ENCODE measurements at regions not wholly inside any gene's neighbourhood (a gene's known extent, or its start where the extent isn't known, plus 50 kb on each side); places are given as distances from the start of the nearest gene placed in this dataset.

DNA sequence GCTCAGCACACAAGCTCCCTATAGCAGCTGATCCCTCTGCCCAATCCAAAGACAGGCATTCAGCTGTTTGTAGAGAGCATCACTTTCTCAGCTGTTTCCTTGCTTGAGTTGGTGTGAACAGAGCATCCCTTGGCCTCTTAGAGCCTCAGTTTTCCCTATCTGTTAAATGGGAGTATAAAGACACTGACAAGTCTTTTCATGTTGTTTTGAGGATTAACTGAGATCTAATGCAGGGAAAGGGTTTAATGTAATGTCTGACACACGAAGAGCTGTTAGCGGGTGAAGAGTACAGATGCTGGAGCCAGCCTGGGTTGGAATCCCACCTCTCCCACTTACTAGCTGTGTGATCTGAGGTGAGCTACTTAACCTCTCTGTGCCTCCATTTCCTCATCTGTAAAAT, 149.5 kb downstream of the PHETA1 start (continued):
- TF ChIP-seq NFIC (IDR thresholded peaks at IDR 0.05; ENCODE audit: low read depth, low read length), result no peak
- no peak for TF ChIP-seq RB1 (IDR thresholded peaks at IDR 0.05; ENCODE audit: borderline replicate concordance)
- TF ChIP-seq CHD2 (IDR thresholded peaks at IDR 0.05; ENCODE audit: borderline replicate concordance, low read depth, low read length), result no peak
- no peak for TF ChIP-seq ZNF217 (IDR thresholded peaks at IDR 0.05)

DNA sequence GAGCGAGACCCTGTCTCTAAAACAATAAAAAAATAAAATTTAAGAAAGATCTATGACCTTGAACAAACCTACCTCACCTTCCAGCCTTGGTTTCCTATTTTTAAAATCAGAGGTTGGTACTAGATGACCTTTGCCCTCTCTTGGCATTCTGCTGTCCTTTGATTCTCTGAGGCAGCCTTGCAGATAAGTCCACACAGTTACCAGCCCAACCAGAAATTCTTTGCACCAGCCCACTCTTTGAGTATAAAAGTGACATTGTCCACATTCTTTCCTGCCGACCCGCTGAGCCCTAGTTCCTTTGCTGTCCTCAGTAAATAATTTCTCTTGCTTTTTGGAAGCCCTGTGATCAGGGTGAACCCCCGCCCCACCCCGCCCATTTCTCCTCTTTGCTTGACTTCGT, 150.4 kb downstream of the PHETA1 start:
- CTCF ChIA-PET, result interaction anchor here (0.6 kb wide), 1 partner anchor 28 kb away, joined by 3 read pairs; no protein-coding TSS in a partner anchor
- FAIRE-seq (no peak), DNase-seq (ENCODE audit: low read depth, low spot score) (no peak), ATAC-seq (no peak)
- RAD21 ChIA-PET (ENCODE audit: unreplicated experiment), result no interaction called here
- no peak overlapping the region for H2AFZ ChIP-seq (ENCODE audit: control insufficient read depth, low read depth, low read length)
- H3K27ac ChIP-seq (ENCODE audit: control insufficient read depth, insufficient read depth), result no peak overlapping the region
- H3K9me3 ChIP-seq (replicated peaks; ENCODE audit: control insufficient read depth, insufficient read depth, low read length), result no peaks in the 10 kb centered on the region
- no peaks in the 10 kb centered on the region for H3K4me1 ChIP-seq (ENCODE audit: control insufficient read depth, insufficient read depth, low read length)
- intact Hi-C loops (cut with micrococcal nuclease; ENCODE audit: unreplicated experiment), result no loop called here
- no peaks in the 10 kb centered on the region for H4K20me1 ChIP-seq (ENCODE audit: control insufficient read depth, insufficient read depth)
- H3K4me2 ChIP-seq (ENCODE audit: control insufficient read depth, insufficient read depth), result no peak overlapping the region
- peaks cover 0 to 2% of the 10 kb centered on the region in 2 experiments; a peak in 2 of 4 replicates for H3K27me3 ChIP-seq (replicated peaks in 1 of 2; ENCODE audit: control insufficient read depth in 2 of 2, insufficient read depth in 2 of 2, low read length in 1 of 2)
- no peaks in the 10 kb centered on the region for H3K36me3 ChIP-seq (ENCODE audit: control insufficient read depth in 2 of 2, insufficient read depth in 2 of 2, low read length in 1 of 2)
- H3K9ac ChIP-seq (ENCODE audit: control insufficient read depth, insufficient read depth, low read length), result no peak overlapping the region
- in situ Hi-C loops (cut with MboI), result no loop called here
- WGBS (ENCODE audit: insufficient coverage, insufficient replicate concordance, low lambda C conversion rate, missing lambda C conversion rate), result 43% methylated on average over 6 of the region's 6 CpGs
- no peak overlapping the region for H3K4me3 ChIP-seq
- POLR2A ChIA-PET, result no interaction called here
- SMC1A ChIA-PET (ENCODE audit: uncharacterized antibody, unreplicated experiment), result no interaction called here
- TF ChIP-seq, protein P1, sequence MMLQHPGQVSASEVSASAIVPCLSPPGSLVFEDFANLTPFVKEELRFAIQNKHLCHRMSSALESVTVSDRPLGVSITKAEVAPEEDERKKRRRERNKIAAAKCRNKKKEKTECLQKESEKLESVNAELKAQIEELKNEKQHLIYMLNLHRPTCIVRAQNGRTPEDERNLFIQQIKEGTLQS (IDR thresholded peaks at IDR 0.05; ENCODE audit: borderline replicate concordance, extremely low read depth, low read depth, low read length), result no peak
- TF ChIP-seq KLF5 (IDR thresholded peaks at IDR 0.05; ENCODE audit: partially characterized antibody) (no peak), NRF1 (conservative IDR thresholded peaks at IDR 0.05; ENCODE audit: low read depth, low read length) (no peak), SUPT20H (IDR thresholded peaks at IDR 0.05; ENCODE audit: borderline replicate concordance, control insufficient read depth, low read depth, low read length) (no peak), EZH2 (IDR thresholded peaks at IDR 0.05; ENCODE audit: borderline replicate concordance, control insufficient read depth, low read depth, low read length) (no peak), RCOR1 (conservative IDR thresholded peaks at IDR 0.05; ENCODE audit: low read depth, low read length) (no peak), ZSCAN29 (IDR thresholded peaks at IDR 0.05) (no peak)
- BruUV-seq (replicated peaks), result no TSS peak
- H3K79me2 ChIP-seq (ENCODE audit: control insufficient read depth, insufficient read depth, low read length), result no peaks in the 10 kb centered on the region
